ENCODE measurements at regions not wholly inside any gene's neighbourhood (a gene's known extent, or its start where the extent isn't known, plus 50 kb on each side); places are given as distances from the start of the nearest gene placed in this dataset.
A peak's percentile ranks its signal among the peaks of the same experiment; 100 is the strongest.
"Not testable (repeated sequence)": the region's sequence is repeated elsewhere in the genome, so short reads cannot be mapped to it uniquely, and the experiment has no call there.

DNA sequence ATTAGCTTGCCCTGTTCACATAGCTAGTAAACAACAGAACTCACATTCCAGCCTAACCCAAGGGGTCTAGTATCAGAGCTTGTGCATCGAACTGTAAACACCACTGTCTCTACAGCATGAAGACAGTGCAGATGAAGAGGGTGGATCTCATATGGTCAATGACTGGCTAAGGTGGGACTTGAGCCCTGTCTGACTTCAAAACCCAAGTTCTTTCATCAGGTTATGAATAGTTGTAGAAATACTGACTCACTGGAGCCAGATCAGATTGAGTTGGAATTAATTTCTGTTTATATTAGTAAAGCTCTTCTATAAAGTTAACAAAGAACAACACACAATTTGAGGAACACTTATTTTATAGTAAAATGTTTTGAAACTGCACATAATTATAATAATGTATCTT lies 161.7 kb upstream of the ARHGAP20 start:
- DNase-seq (ENCODE audit: low spot score): no peak

DNA sequence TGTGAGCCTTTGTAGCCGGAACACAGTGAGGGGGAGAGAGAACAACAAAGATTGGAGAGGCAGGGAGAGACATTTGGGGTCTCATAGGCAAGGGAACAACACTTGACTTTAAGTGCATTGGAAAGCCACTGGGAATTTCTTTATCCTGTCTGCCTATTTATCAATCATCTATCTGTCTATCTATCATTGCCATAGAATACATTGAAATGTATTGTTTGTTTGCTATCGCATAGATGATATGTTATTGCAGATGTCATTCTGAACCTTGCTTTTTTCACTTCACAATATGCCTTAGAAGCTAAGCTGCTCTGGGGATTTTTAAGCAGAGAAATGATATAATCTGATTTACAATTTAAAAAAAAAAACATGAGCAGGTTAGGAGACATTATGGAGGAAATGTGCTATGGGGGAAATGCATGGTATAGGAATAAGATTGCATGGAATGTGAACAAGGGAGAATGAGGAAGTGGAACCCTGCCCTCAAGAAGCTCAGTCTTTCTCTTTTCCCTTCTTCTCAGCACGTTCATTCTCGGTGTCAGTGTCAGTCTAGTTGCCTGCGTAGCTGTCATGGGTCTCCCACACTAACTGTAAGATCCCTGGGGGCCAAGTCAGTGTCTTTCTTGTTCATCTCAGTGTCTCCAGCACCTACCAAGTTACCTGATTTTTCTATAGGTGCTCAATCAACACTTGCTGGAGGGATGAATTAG lies 158.7 kb upstream of the ARHGAP20 start:
- no peak for DNase-seq (ENCODE audit: low spot score)

DNA sequence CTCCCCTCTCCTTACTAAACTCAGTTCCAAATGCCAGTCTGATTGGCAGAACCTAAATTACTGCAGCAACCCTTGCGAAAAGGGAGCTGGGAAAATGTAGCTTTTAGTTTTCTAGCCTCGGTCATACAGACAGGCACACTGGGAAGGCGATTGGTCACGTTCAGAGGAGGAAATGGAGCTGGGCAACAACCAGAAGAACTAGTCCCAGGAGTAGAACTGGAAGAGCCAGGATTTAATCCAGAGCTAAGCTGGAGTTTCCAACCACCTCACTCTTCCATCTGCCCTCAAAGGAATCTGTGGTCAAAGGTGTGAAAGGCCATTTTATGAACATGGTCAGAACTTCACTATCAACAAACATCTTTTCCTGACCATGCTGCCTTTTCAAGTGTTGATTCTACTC lies 155.7 kb upstream of the ARHGAP20 start:
- no peak for DNase-seq (ENCODE audit: low spot score)

DNA sequence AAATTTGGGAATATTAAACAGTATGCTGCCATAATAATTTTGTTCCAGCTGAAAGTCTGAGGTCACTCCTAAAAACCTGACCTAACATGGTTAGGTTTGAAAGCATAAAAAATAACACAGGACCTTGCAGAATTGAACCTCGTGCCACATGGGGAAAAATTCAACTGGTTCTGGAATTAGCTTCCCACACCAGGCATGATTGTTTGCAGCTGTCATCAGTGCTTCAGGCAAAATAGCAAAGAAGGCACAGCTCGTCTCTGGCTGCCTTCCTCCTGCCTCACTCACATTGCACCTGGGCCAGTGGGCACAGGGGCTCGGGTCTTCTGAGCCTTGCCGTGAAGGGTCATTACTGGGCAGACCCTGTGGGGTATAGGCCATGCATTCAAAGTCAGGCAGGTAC lies 153.8 kb upstream of the ARHGAP20 start:
- DNase-seq (ENCODE audit: low spot score): no peak

DNA sequence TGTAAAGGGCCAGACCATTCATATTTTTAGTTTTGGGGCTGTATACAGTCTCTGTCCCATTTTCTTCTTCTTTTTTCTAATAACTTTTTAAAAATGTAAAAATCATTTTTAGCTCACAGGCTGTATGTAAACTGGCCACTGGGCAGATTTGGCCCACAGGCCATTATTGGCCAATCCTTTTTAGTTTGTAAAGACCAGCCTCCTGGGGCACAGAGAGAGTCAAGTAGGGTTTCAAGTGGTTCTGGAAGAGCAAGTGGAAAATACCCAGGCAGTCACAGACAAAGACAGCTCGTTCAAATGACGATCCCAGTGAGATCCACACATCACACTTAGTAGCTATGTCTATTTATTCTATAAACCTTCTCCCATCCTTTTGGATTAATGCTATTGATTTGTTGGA lies 150.2 kb upstream of the ARHGAP20 start:
- no peak for DNase-seq (ENCODE audit: low spot score)

DNA sequence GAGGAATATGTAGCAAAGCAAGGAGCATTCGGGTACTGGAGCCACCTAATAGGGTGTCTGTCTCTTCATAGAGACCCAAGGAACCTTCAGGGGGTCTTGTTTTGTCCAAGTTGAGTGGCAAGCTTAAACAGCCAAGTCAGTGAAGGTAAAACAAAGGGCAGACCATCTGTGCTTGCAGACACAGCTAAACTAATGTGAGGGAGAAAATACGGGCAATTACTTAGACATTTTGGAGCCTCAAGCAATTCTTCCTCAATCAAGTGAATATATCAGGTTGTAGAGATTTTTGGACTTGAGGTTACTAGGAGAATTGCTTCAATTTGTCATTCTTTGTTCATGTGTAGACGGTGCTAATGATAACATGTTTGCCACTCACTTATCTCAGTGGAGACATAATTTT lies 148.2 kb upstream of the ARHGAP20 start:
- no peak for DNase-seq (ENCODE audit: low spot score)

DNA sequence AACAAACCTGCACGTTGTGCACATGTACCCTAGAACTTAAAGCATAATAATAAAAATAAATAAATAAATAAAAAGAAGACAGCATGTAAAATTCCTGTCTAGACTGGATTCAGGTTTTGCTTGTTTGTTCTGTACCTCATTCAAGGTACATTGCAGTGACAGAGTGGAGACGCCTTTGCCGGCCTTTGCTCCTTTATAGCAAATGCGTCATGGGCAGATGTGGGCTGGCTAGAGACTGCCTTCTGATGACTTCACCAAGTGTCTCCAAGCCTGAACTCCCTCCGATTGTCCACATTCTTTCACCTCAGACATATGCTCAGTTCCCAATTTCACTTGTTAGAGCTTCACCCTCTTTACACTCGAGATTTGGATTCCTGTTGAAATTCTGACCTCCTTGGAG lies 147.8 kb upstream of the ARHGAP20 start:
- DNase-seq (ENCODE audit: low spot score): no peak

DNA sequence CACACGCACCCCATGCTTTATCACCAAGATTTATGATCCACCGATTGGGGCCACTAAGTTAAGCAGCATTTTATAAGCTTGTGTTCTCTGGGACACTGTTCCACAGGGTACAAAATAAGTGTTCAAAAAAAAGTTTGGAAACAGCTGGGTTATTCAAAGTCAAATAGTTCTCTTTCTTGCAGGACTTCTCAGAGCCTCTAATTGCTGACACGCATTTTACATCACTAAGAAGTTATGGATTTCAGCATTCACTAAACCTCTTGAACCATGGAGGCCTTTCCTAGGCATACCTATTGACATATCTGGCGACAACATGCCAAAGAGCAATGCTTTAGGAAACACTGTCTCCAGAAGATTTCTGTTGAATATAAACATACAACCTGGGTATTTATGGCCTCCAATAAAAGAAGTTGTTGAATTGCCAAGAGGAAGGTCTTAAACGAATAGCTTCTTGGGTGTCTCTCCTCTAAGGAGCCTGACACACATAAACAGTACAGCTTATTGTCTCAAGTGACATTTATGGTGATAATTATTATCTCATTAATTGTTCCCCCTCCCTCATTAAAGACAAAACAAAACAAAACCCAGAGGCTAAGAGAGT lies 147.1 kb upstream of the ARHGAP20 start:
- DNase-seq (ENCODE audit: low spot score): no peak

DNA sequence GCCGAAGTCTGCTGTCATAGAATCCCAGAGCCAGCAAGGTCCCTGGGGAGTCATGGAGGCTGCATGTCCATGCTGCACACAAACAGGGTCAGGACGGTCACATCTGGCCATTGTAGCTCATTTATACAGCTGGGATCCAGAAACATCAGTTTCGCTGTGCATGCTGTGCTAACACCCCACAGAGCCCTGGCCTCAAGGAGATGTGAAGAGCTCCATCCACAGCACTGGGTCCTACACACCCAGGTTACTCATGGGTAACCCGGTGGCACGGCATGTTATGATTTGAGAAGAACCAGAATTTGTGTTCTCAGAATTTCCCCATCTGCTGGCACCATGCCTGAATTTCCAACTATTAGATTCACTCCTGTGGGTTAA lies 146.3 kb upstream of the ARHGAP20 start:
- DNase-seq (ENCODE audit: low spot score): no peak

DNA sequence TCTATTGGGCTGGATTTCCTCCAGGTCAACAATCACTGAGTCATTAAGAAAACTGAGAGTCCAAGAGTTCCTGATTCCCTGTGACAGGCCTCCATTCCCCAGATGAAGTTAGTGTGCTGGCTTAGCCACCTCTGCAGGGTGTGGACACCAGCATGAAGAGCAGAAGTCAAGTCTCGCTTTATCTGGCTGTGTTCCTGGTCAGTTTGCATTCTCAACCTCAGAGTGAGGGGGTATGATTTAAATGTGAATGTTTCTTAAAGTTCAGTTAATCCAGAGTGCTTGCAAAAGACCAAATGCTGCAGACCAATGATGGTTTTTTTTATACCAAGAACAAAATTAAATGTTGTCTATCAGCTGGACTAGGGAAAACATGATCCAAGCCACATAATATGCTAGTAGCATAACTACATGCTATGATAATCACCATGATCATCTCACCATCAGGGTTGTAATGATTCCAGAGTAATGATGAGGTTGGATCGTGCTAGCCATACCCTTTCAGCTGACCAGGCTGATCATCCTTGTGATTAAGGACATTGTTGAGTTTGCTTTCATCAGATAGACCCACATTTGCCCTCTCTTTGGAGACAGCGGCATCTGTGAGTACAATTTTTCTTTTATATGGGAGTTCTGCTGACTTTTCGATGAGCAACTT lies 145.8 kb upstream of the ARHGAP20 start:
- peak; percentile 9 for DNase-seq (ENCODE audit: low spot score)

DNA sequence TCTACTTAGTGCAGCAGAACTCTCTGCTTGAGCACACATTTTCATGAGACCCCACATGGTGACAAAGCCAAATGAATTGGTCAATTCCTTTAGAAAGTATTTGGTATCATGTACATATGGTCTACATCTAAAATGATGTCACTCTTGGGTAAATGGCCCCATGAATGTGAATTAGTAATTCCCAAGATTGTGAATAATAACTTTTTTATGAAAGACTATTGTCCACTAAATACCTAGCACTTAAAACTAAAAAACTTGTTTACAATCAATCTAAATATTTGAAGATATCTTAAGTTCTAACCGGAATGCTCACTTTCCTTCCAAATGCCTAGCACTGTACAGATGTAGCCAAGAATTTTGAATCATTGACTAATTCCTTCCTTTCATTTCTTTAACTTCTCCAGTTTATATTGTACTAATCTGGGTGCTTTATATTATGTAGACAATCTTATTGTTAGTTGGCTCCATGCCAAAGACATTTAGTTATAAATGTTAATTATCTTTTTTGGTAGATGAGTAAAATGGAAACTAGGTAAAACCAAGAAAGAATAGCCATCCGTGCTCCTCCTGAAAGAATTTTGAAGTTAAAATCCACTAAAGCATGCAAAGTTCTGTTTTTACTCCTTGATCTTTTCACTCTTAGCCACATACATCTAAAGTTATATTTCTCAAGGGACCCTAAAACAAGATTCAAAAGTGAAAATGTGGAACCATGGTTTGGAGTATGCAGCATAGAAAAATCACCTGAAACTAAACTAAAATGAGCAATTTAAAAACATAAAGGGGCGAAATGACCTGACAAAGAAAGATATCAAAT lies 145.0 kb upstream of the ARHGAP20 start:
- no peak for DNase-seq (ENCODE audit: low spot score)

DNA sequence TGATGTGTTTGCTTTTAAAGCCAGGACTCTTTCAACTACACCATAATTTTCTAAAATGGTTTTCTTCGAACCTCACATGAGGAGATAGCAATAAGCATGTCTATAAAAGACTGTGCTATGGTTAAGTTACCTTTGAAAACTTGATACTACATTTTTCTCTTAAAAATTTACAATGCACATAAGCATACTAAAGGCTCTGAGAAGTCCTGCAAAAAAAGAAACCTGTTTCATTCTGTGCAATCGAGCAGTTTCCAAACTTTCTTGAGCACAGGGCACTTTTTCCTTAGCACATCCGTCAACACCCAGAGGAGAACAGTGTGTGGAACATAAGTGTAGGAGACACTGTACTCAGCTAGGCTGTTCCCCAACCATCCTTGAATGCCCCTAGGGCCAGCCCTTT lies 144.1 kb upstream of the ARHGAP20 start:
- DNase-seq (ENCODE audit: low spot score): no peak

DNA sequence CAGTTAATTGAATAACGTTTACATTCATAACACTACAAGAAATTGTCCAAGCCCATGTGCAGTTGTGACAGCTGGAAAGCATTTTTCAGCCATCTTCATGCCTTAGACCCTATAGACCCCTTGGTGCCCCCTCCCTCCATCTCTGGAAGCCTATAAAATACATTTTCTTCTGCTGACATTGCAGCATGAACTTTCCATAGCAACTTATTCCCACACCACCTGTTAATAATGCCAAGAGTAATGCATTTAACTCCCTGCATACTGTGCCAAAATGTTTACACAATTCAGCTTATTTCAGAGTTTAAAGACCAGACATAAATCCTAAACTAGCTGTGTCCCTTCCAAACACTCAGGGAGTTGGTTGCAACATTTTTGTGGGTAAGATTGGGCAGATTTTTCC lies 143.0 kb upstream of the ARHGAP20 start:
- no peak for DNase-seq (ENCODE audit: low spot score)

DNA sequence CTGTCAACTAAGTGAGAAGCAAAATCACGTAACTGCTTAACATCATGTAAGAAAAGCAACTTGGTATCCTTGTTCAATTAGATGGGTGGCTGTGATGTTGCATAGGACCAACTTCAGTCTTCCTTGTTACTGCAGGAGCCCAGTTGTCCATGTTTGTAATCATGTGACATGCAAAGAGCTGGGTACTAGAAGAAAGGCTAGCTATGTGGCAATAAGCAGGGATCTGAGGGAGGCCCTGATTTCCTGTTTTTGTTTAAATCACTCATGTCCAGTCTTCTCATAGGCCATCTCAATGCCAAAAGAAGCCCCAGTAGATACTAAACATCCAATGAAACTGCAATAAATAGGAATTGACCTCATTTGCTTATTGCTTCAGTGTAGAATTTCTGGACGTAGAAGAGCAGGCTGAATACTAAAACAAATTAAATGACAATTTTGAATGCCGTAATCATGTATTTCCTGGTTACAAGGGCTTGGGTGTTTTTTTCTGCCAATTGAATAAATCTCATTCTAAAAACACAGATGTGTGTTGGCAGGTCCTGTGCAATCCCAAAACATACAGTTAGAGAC lies 140.8 kb upstream of the ARHGAP20 start:
- no peak for DNase-seq (ENCODE audit: low spot score)

DNA sequence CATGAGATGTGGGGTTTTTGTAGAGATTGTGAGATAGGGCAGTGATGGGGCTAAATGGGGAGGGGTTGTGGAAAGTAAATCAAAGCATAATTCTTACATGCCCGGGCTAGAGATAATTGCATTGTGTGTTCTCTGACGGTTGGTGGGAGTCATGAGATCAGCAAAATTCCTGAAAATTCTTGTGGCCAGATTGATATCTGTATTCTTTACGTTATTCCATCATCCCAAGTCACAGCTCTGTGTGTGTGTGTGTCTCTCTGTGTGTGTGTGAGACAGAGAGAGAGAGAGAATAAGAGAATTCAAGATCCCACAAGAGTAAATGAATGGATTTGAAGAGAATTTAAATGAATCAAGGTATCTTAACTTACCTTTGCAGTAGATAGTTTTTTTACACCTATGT lies 138.6 kb upstream of the ARHGAP20 start:
- no peak for DNase-seq (ENCODE audit: low spot score)

DNA sequence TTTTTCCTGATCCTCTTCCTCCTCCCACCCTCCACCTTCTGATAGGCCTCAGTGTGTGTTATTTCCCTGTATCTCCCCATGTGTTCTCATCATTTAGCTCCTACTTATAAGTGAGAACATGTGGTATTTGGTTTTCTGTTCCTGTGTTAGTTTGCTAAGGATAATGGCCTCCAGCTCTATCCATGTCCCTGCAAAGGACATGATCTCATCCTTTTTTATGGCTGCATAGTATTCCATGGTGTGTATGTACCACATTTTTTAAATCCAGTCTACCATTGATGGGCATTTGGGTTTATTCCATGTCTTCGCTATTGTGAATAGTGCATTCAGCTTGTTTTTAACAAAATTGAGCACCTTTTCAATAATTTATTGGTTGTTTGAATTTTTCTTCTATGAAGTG lies 130.8 kb upstream of the ARHGAP20 start:
- DNase-seq (ENCODE audit: low spot score): not testable (repeated sequence)

DNA sequence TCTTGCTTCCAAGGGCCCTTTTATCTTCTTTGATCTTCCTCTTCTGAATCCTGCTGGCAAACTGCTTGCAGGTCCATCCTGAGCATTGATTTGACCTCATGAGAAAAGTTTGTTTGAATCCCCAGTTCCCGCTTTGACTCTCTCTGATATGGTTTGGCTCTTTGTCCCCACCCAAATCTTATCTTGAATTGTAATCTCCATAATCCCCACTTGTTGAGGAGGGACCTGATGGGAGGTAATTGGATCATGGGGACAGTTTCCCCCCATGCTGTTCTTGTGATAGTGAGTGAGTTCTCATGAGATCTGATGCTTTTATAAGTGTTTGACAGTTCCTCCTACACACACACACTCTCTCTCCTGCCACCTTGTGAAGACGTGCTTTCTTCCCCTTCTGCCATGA lies 126.6 kb upstream of the ARHGAP20 start:
- no peak for DNase-seq (ENCODE audit: low spot score)

DNA sequence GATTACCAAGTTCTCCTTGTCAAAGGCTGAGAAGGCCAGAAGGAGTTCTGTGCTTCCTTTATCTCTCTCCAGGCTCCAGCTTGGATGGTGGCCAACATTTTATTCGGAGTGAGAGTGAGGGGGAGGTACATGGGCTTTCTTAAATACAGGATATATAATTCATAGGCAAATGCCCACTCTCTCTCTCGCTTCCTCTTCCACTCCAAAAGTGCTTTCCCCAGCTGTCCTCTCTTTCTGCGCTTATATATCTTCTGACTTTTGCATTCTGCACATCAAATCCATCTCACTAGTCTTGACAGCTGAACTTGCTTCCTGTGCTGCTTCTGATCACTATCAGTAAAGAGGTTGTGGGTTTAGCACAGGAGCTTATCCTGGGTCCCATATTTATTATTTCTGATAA lies 125.4 kb upstream of the ARHGAP20 start:
- no peak for DNase-seq (ENCODE audit: low spot score)

DNA sequence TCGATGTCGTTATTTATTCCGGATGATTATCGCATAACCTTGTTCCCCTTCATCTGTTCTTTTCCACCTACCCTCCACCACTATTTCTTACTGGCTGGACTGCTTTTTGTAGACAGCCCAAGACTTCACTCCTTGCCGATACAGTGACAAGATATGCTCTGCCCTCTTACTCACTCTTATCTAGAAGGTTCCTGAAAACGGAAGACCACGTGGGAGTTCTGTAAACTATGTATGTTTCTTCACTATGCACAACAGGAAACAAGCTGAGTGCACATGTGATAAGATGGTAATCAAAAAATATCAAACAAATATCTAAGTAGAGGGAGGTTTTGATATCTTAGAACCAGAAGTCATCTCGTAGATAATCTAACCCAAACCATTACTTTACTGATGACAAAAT lies 122.9 kb upstream of the ARHGAP20 start:
- no peak for DNase-seq (ENCODE audit: low spot score)

DNA sequence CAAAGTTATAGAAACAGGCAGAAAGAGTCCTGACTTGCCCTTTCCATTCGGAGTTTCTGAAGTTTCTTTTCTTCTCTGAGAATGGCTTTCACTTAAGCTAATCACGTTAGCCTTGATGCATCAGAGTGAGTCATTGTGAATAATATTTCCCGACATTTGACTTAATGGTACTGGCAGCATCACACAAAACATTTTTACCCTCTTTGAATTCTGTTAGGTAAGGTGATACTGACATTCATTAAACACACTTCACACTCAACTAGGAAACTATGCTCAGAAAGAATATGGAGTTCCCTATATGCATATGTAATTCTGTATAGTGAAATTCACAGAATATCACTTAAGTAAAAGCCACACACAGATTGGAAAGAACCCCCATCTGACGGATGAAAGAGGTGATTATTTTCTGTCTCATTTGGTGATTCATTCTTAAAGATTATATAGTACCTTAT lies 120.8 kb upstream of the ARHGAP20 start:
- no peak for DNase-seq (ENCODE audit: low spot score)

DNA sequence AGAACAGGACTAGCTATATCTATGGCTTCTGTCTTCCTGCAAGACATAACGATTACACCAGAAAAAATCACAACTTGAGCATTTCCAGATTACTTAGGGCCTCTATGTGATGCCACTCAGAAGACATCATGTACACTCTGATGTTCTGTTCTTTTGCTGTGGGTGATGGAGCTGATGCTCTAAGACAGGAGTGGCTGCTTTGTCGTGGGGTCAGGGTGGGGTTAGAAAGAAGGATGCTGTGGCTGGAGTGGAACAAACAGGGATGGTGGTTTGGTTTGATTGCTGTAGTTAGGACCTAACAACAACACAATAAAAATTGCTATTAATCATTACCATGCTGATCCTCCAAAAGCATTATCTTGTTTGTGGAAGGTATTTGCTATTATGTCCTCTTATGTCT lies 120.3 kb upstream of the ARHGAP20 start:
- DNase-seq (ENCODE audit: low spot score): no peak

DNA sequence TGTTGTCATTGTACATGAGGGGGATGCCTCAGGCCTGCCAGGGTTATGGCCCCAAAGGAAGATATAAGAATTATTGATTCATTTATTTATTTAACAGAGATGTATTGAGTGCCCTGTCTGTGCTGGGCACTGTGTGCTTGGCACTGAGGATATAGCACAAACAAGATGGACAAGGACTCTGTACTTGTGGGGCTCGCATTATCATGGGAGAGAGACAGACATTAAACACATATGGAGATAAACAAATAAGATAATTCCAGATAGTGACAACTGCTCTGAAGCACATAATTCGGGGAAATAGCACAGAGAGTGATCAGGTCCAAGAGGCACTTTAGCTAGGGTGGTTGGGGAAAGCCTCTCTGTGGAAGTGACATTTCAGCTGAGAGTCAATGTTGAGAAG lies 119.8 kb upstream of the ARHGAP20 start:
- DNase-seq (ENCODE audit: low spot score): no peak

DNA sequence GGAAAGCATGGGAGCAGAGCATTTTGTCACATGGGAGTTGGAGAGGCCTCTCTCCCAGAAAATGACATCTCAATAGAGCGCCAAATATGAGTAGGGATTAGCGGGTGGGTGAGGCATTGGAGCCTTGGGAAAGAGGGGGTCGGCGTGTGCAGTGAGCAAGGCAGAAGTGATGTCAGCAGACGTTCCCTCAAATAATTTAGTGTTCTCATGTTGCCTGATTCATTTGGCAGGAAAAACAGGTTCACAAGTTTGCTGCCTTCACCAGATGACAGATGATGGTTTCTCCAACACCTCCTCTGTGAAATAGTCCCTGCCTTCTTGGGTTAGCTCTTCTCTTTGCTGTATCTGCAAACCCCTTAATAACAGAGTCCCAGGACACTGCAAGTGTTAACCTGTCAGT lies 118.5 kb upstream of the ARHGAP20 start:
- no peak for DNase-seq (ENCODE audit: low spot score)
